SK-N-MC (cell line): ENCODE measurements at regions not wholly inside any gene's neighbourhood (a gene's known extent, or its start where the extent isn't known, plus 50 kb on each side); places are given as distances from the start of the nearest gene placed in this dataset.

ENCODE experiments used
- EZH2 ChIP-seq: fragments of 200-600 bp; sonication (generic); IDR thresholded peaks from one replicate; pipeline ENCODE4 v1.6.1; 2017; ENCODE audit warnings: antibody characterized with exemption
- FOXP2 ChIP-seq: optimal IDR thresholded peaks from 2 replicates; pipeline ENCODE3; 2011; ENCODE audit warnings: mild to moderate bottlenecking, moderate library complexity; ENCODE audit not compliant: insufficient read depth; ENCODE audit errors: extremely low read length, control extremely low read depth
- POLR2AphosphoS5 ChIP-seq: IDR thresholded peaks from 2 replicates; pipeline ENCODE4 v1.6.1; 2012; ENCODE audit warnings: mild to moderate bottlenecking, low read depth, low read length, borderline replicate concordance

- no peak for TF ChIP-seq POLR2AphosphoS5
- no peak for TF ChIP-seq EZH2
- no peak for TF ChIP-seq FOXP2
These were observed 128.4 kb upstream of the IGSF10 start for GRCh38 chr3:151589311-151589710.
